Peyer's patch (tissue), 4 donors: ENCODE measurements at regions not wholly inside any gene's neighbourhood (a gene's known extent, or its start where the extent isn't known, plus 50 kb on each side); places are given as distances from the start of the nearest gene placed in this dataset.

Experiments
- DNase-seq, 3 donors: peaks; one replicate each; pipeline ENCODE4 v3.0.0-alpha.2; 2017 to 2019
- H3K27ac ChIP-seq, 4 donors: fragments of 200-600 bp; sonication (generic); one replicate each; pipeline ENCODE4 v1.5.1; 2016 to 2019
- H3K27me3 ChIP-seq, 2 donors: fragments of 200-600 bp; sonication (generic); one replicate each; pipeline ENCODE4 v1.5.1; 2019
- H3K36me3 ChIP-seq, 3 donors: fragments of 200-600 bp; sonication (generic); one replicate each; pipeline ENCODE4 v1.5.1; 2016 to 2019
- H3K4me1 ChIP-seq, 4 donors: fragments of 200-600 bp; sonication (generic); one replicate each; pipeline ENCODE4 v1.5.1; 2016 to 2019
- H3K4me3 ChIP-seq, 4 donors: fragments of 200-600 bp; sonication (generic); 1 replicate in 3 of 4; 2 replicates in 1 of 4; pipeline ENCODE4 v1.5.1; 2016 to 2019; ENCODE audit warnings: mild to moderate bottlenecking in 1 of 4
- H3K9me3 ChIP-seq, 4 donors: fragments of 200-600 bp; sonication (generic); one replicate each; pipeline ENCODE4 v1.5.1; 2016 to 2019; ENCODE audit warnings: mild to moderate bottlenecking in 1 of 4
- CTCF ChIP-seq, 6 experiments: fragments of 450-650 bp in 4 of 6; fragments of 200-600 bp in 2 of 6; sonication (generic) in 1 of 6; IDR thresholded peaks; one replicate each; pipeline ENCODE4 v1.5.1; 2017 to 2019; ENCODE audit warnings: antibody characterized with exemption in 6 of 6, mild to moderate bottlenecking in 3 of 6, moderate library complexity in 1 of 6
- POLR2A ChIP-seq, 2 donors: fragments of 450-650 bp; IDR thresholded peaks; one replicate each; pipeline ENCODE4 v1.5.1; 2017; ENCODE audit warnings: antibody characterized with exemption in 2 of 2, mild to moderate bottlenecking in 2 of 2, moderate library complexity in 2 of 2

- Histone ChIP-seq H3K4me3 (no peak overlapping the region), H3K27me3 (no peaks in the 10 kb centered on the region), H3K4me1 (no peaks in the 10 kb centered on the region), H3K27ac (no peak overlapping the region), H3K9me3 (no peaks in the 10 kb centered on the region), H3K36me3 (no peaks in the 10 kb centered on the region)
- TF ChIP-seq POLR2A (IDR thresholded peaks at IDR 0.05) (no peak), CTCF (IDR thresholded peaks at IDR 0.05) (no peak)
- DNase-seq, result no peak
Observed at GRCh38 chr1:90335558-90335957, 340.6 kb downstream of the ZNF326 start.

GRCh38 chr1:90334137-90334536 is 339.2 kb downstream of the ZNF326 start:
- H3K36me3 ChIP-seq, result no peaks in the 10 kb centered on the region
- H3K27ac ChIP-seq, result no peak overlapping the region
- no peaks in the 10 kb centered on the region for H3K4me1 ChIP-seq
- DNase-seq, result no peak
- no peaks in the 10 kb centered on the region for H3K9me3 ChIP-seq
- H3K4me3 ChIP-seq, result no peak overlapping the region
- H3K27me3 ChIP-seq, result no peaks in the 10 kb centered on the region
- TF ChIP-seq POLR2A (IDR thresholded peaks at IDR 0.05) (no peak), CTCF (IDR thresholded peaks at IDR 0.05) (no peak)

- no peak overlapping the region for H3K4me3 ChIP-seq
- no peaks in the 10 kb centered on the region for H3K9me3 ChIP-seq
- H3K27ac ChIP-seq, result no peak overlapping the region
- H3K36me3 ChIP-seq, result no peaks in the 10 kb centered on the region
- no peaks in the 10 kb centered on the region for H3K27me3 ChIP-seq
- no peak for TF ChIP-seq POLR2A (IDR thresholded peaks at IDR 0.05)
- TF ChIP-seq CTCF (IDR thresholded peaks at IDR 0.05), result no peak
- H3K4me1 ChIP-seq, result no peaks in the 10 kb centered on the region
- DNase-seq, result no peak
Observed at GRCh38 chr1:90325168-90325567, 330.3 kb downstream of the ZNF326 start.

- H3K4me1 ChIP-seq, result no peaks in the 10 kb centered on the region
- H3K4me3 ChIP-seq, result no peak overlapping the region
- H3K27me3 ChIP-seq, result no peaks in the 10 kb centered on the region
- H3K27ac ChIP-seq, result no peak overlapping the region
- H3K9me3 ChIP-seq, result no peaks in the 10 kb centered on the region
- no peak for DNase-seq
- no peaks in the 10 kb centered on the region for H3K36me3 ChIP-seq
- TF ChIP-seq CTCF (IDR thresholded peaks at IDR 0.05), result no peak
- no peak for TF ChIP-seq POLR2A (IDR thresholded peaks at IDR 0.05)
Observed at GRCh38 chr1:90322186-90322585, 327.3 kb downstream of the ZNF326 start.

GRCh38 chr1:90319918-90320317 is 325.0 kb downstream of the ZNF326 start:
- no peak overlapping the region for H3K27ac ChIP-seq
- no peaks in the 10 kb centered on the region for H3K36me3 ChIP-seq
- no peak for DNase-seq
- H3K4me1 ChIP-seq, result no peaks in the 10 kb centered on the region
- no peaks in the 10 kb centered on the region for H3K9me3 ChIP-seq
- TF ChIP-seq POLR2A (IDR thresholded peaks at IDR 0.05) (no peak), CTCF (IDR thresholded peaks at IDR 0.05) (no peak)
- H3K27me3 ChIP-seq, result no peaks in the 10 kb centered on the region
- no peak overlapping the region for H3K4me3 ChIP-seq

GRCh38 chr1:90318431-90318830 is 323.5 kb downstream of the ZNF326 start:
- no peak overlapping the region for H3K4me3 ChIP-seq
- H3K9me3 ChIP-seq, result no peaks in the 10 kb centered on the region
- TF ChIP-seq CTCF (IDR thresholded peaks at IDR 0.05) (no peak), POLR2A (IDR thresholded peaks at IDR 0.05) (no peak)
- no peaks in the 10 kb centered on the region for H3K27me3 ChIP-seq
- H3K36me3 ChIP-seq, result no peaks in the 10 kb centered on the region
- no peak overlapping the region for H3K27ac ChIP-seq
- no peaks in the 10 kb centered on the region for H3K4me1 ChIP-seq
- no peak for DNase-seq
